ENCODE measurements at regions not wholly inside any gene's neighbourhood (a gene's known extent, or its start where the extent isn't known, plus 50 kb on each side); places are given as distances from the start of the nearest gene placed in this dataset.

- H3K36me3 ChIP-seq = no peaks in the 10 kb centered on the region
- no peak for TF ChIP-seq CTCF (IDR thresholded peaks at IDR 0.05)
- H3K4me3 ChIP-seq (ENCODE audit: low read depth in 1 of 2, low read length in 1 of 2) = no peak overlapping the region
- peaks cover 0 to 9% of the 10 kb centered on the region in 2 experiments for H3K4me1 ChIP-seq (ENCODE audit: control insufficient read depth in 1 of 2, insufficient read depth in 1 of 2, low read depth in 1 of 2, low read length in 1 of 2)
- H3K9me3 ChIP-seq = no peaks in the 10 kb centered on the region
- H3K27me3 ChIP-seq = no peaks in the 10 kb centered on the region
- H3K27ac ChIP-seq = no peak overlapping the region
Observed at GRCh38 chr11:119521551-119521950, 98.6 kb upstream of the THY1 start.

GRCh38 chr11:119520966-119521365 is 98.0 kb upstream of the THY1 start:
- Histone ChIP-seq H3K9me3 (no peaks in the 10 kb centered on the region), H3K4me1 (ENCODE audit: control insufficient read depth in 1 of 2, insufficient read depth in 1 of 2, low read depth in 1 of 2, low read length in 1 of 2) (peaks cover 0 to 9% of the 10 kb centered on the region in 2 experiments), H3K36me3 (no peaks in the 10 kb centered on the region), H3K4me3 (ENCODE audit: low read depth in 1 of 2, low read length in 1 of 2) (no peak overlapping the region), H3K27me3 (no peaks in the 10 kb centered on the region), H3K27ac (no peak overlapping the region)
- TF ChIP-seq CTCF (IDR thresholded peaks at IDR 0.05) = no peak

GRCh38 chr11:119520400-119520799 is 97.4 kb upstream of the THY1 start:
- no peaks in the 10 kb centered on the region for H3K9me3 ChIP-seq
- TF ChIP-seq CTCF (IDR thresholded peaks at IDR 0.05) = no peak
- no peaks in the 10 kb centered on the region for H3K27me3 ChIP-seq
- H3K27ac ChIP-seq = no peak overlapping the region
- peaks cover 0 to 7% of the 10 kb centered on the region in 2 experiments for H3K4me1 ChIP-seq (ENCODE audit: control insufficient read depth in 1 of 2, insufficient read depth in 1 of 2, low read depth in 1 of 2, low read length in 1 of 2)
- H3K36me3 ChIP-seq = no peaks in the 10 kb centered on the region
- H3K4me3 ChIP-seq (ENCODE audit: low read depth in 1 of 2, low read length in 1 of 2) = no peak overlapping the region

GRCh38 chr11:119519796-119520195 is 96.8 kb upstream of the THY1 start:
- no peak for TF ChIP-seq CTCF (IDR thresholded peaks at IDR 0.05)
- Histone ChIP-seq H3K9me3 (no peaks in the 10 kb centered on the region), H3K27ac (no peak overlapping the region), H3K27me3 (peaks cover 3% of the 10 kb centered on the region), H3K4me3 (ENCODE audit: low read depth in 1 of 2, low read length in 1 of 2) (no peak overlapping the region), H3K36me3 (no peaks in the 10 kb centered on the region), H3K4me1 (ENCODE audit: control insufficient read depth in 1 of 2, insufficient read depth in 1 of 2, low read depth in 1 of 2, low read length in 1 of 2) (peaks cover 0 to under 1% of the 10 kb centered on the region in 2 experiments)

GRCh38 chr11:119518746-119519730 is 96.1 kb upstream of the THY1 start:
- no peak for TF ChIP-seq CTCF (IDR thresholded peaks at IDR 0.05)
- Histone ChIP-seq H3K36me3 (no peaks in the 10 kb centered on the region), H3K9me3 (no peaks in the 10 kb centered on the region), H3K4me1 (ENCODE audit: control insufficient read depth in 1 of 2, insufficient read depth in 1 of 2, low read depth in 1 of 2, low read length in 1 of 2) (no peaks in the 10 kb centered on the region), H3K27ac (no peak overlapping the region), H3K4me3 (ENCODE audit: low read depth in 1 of 2, low read length in 1 of 2) (no peak overlapping the region), H3K27me3 (peaks cover 10% of the 10 kb centered on the region)

Measured in neutrophil (primary cell).